GM18870 (cell line): ENCODE measurements at regions not wholly inside any gene's neighbourhood (a gene's known extent, or its start where the extent isn't known, plus 50 kb on each side); places are given as distances from the start of the nearest gene placed in this dataset.
"Not testable (repeated sequence)": the region's sequence is repeated elsewhere in the genome, so short reads cannot be mapped to it uniquely, and the experiment has no call there.

Experiments used
- ATAC-seq: cut with Tn5 transposase; IDR thresholded peaks from one replicate; pipeline ENCODE4 v1.9.1; 2021; ENCODE audit warnings: moderate library complexity; ENCODE audit not compliant: unreplicated experiment

GRCh38 chr12:34301251-34302130 is 279.2 kb downstream of the ALG10 start:
- no peak for ATAC-seq

GRCh38 chr12:34302131-34302885 is 280.0 kb downstream of the ALG10 start:
- ATAC-seq, result no peak

- no peak for ATAC-seq
These were observed 281.0 kb downstream of the ALG10 start for GRCh38 chr12:34303091-34303870.

GRCh38 chr12:34304001-34304400 is 281.7 kb downstream of the ALG10 start:
- no peak for ATAC-seq

DNA sequence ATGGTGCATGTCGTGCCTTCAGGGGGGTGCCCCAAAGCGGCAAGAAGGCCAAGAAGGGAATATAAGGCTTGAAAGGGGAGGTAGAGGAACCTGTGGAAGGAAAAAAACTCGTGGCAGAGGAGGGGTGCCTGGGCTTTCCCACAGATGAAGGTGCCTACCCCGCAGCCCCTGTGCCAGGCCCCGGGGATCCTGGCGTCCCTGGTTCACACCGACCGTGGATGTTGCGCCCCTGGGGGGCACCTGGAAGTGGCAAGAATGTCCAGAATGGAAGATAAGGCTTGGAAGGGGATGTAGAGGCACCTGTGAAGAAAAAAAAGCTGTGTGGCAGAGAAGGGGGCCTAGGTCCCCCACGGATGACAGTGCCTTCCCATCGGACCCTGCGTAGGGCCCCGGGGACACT is 282.2 kb downstream of the ALG10 start:
- ATAC-seq, result no peak

- no peak for ATAC-seq
These were observed 282.9 kb downstream of the ALG10 start for GRCh38 chr12:34305176-34305575.

GRCh38 chr12:34306133-34306830 is 284.0 kb downstream of the ALG10 start:
- ATAC-seq, result no peak

GRCh38 chr12:34309806-34310804 is 287.8 kb downstream of the ALG10 start:
- not testable (repeated sequence) for ATAC-seq

GRCh38 chr12:34311337-34311736 is 289.0 kb downstream of the ALG10 start:
- no peak for ATAC-seq

GRCh38 chr12:34327671-34328070 is 305.4 kb downstream of the ALG10 start:
- no peak for ATAC-seq

DNA sequence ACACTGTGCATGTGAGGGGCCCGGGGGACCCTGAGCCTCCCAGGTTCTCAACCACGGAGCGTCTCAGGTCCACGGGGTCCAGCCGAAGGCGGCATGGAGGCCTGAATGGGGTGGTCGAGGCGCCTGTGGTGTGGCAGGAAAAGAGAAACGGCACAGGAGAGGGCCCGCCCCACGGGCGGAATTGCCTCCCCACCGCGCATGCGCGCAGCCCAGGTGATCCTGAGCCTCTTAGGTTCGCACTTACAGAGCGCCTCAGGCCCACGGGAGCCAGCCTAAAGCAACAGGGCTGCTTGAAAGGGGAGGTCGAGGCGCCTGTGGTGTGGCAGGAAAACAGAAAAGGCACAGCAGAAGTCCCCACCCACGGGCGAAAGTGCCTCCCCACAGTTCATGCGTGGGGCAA is 311.0 kb downstream of the ALG10 start:
- ATAC-seq, result no peak

DNA sequence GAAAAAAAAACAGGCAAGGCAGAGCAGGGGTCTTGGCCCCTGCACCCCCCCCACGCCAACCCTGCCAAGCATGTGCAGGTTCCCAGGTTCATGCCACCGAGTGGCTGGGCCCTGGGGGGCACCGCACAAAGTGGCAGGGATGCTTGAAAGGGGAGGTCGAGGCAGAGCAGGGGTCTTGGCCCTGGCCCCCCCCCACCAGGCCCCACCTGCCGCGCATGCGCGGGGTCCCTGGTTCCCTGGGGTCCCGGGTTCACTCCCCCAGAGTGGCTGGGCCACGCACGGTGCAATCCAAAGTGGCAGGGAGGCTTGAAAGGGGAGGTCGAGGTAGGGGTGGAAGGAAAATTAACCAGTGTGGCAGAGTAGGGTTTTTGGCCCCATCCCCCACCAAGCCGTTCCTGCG is 312.2 kb downstream of the ALG10 start:
- ATAC-seq, result no peak

GRCh38 chr12:34334953-34335743 is 312.9 kb downstream of the ALG10 start:
- ATAC-seq, result no peak

GRCh38 chr12:34335819-34336262 is 313.5 kb downstream of the ALG10 start:
- ATAC-seq, result no peak

DNA sequence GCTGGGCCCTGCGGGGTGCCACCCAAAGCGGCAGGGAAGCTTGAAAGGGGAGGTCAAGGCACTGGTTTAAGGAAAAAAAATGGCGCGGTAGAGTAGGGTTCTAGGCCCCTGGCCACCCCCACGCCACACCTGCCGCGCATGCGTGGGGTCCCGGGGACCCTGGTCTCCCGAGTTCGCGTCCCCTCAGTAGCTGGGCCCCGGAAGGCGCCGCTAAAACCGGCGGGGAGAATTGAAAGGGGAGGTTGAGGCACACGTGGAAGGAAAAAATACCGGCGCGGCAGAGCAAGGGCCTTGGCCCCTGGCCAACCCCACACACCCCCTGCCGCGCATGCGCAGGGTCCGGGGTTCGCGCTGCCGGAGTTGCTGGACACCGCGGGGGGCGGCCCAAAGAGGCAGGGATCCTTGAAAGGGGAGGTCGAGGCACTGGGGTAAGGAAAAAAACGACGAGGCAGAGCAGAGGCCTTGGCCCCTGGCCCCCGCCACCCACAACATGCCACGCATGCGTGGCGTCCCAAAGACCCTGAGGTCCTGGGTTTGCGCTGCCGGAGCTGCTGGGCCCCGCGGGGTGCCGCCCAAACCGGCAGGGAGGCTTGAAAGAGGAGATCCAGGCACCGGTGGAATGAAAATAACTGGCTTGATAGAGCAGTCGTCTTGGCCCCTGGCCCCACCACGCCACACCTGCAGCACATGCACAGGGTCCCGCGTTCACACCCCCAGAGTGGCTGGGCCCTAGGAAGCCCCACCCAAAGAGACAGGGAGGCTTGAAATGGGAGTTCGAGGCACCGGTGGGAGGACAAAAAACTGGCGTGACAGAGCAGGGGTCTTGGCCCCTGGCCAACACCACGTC is 314.5 kb downstream of the ALG10 start:
- no peak for ATAC-seq

- no peak for ATAC-seq
These were observed 316.5 kb downstream of the ALG10 start for GRCh38 chr12:34338751-34339150.

DNA sequence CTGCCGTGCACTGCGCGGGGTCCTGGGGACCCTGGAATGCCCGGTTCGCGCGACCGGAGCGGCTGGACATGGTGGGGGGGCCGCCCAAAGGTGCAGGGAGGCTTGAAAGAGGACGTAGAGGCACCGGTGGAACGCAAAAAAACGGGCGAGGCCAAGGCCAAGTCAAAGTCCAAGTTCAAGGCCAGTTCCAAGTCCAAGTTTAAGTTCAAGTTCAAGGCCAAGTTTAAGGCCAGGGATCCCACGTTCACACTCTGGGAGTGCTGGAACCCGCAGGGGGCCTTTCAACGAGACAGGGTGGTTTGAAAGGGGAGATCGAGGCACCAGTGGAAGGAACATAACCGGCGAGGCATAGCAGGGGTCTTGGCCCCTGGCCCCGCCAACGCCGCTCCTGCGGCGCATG is 317.6 kb downstream of the ALG10 start:
- no peak for ATAC-seq
